GM23338 (cell line): ENCODE measurements at regions not wholly inside any gene's neighbourhood (a gene's known extent, or its start where the extent isn't known, plus 50 kb on each side); places are given as distances from the start of the nearest gene placed in this dataset.

Source experiments
- ATAC-seq: fragments of 200-7000 bp; cut with Tn5 transposase; 3 replicates; pipeline ENCODE4 v1.9.1; 2020
- DNase-seq: peaks from one replicate; pipeline ENCODE4 v3.0.0-alpha.2; 2015; ENCODE audit warnings: low spot score
- H2AFZ ChIP-seq: fragments of 200-600 bp; sonication (generic); 2 replicates; pipeline ENCODE4 v1.8.0; 2016; ENCODE audit warnings: antibody characterized with exemption, mild to moderate bottlenecking, moderate library complexity
- H3F3A ChIP-seq: fragments of 200-600 bp; sonication (generic); replicated peaks from 2 replicates; pipeline ENCODE4 v1.8.0; 2017; ENCODE audit warnings: antibody characterized with exemption, mixed run types, low read depth
- H3K27ac ChIP-seq: fragments of 200-600 bp; sonication (generic); 2 replicates; pipeline ENCODE4 v1.6.1; 2016; ENCODE audit warnings: low read depth
- H3K27me3 ChIP-seq: fragments of 200-600 bp; sonication (generic); 2 replicates; pipeline ENCODE4 v1.8.0; 2016; ENCODE audit warnings: mild to moderate bottlenecking, mixed run types, moderate library complexity; ENCODE audit not compliant: insufficient read depth
- H3K36me3 ChIP-seq: fragments of 200-600 bp; sonication (generic); 2 replicates; pipeline ENCODE4 v1.8.0; 2016; ENCODE audit warnings: mild to moderate bottlenecking; ENCODE audit not compliant: insufficient read depth
- H3K4me1 ChIP-seq: fragments of 200-600 bp; sonication (generic); 2 replicates; pipeline ENCODE4 v1.8.0; 2016; ENCODE audit warnings: mild to moderate bottlenecking, moderate library complexity; ENCODE audit not compliant: insufficient read depth
- H3K4me2 ChIP-seq: fragments of 200-600 bp; sonication (generic); 2 replicates; pipeline ENCODE4 v1.7.1; 2017; ENCODE audit warnings: mixed run types
- H3K4me3 ChIP-seq: fragments of 200-600 bp; sonication (generic); 2 replicates; pipeline ENCODE4 v1.6.1; 2016; ENCODE audit warnings: mixed run types
- H3K79me2 ChIP-seq: fragments of 200-600 bp; sonication (generic); replicated peaks from 2 replicates; pipeline ENCODE4 v1.8.0; 2017; ENCODE audit warnings: mild to moderate bottlenecking; ENCODE audit not compliant: insufficient read depth
- H3K9me2 ChIP-seq: fragments of 200-600 bp; sonication (generic); 2 replicates; pipeline ENCODE4 v1.8.0; 2017; ENCODE audit not compliant: insufficient read depth
- H4K20me1 ChIP-seq: fragments of 200-600 bp; sonication (generic); replicated peaks from 2 replicates; pipeline ENCODE4 v1.8.0; 2017; ENCODE audit warnings: mild to moderate bottlenecking; ENCODE audit not compliant: insufficient read depth
- H3K27ac Mint-ChIP-seq: 2 replicates; pipeline ENCODE4 v1.8.0; 2020; ENCODE audit warnings: inconsistent platforms, mild to moderate bottlenecking, moderate library complexity, mixed read lengths
- H3K27me3 Mint-ChIP-seq: 3 replicates; pipeline ENCODE4 v1.8.0; 2022; ENCODE audit warnings: low read depth, mild to moderate bottlenecking, moderate library complexity, mixed read lengths, inconsistent platforms; ENCODE audit not compliant: insufficient read depth, poor library complexity
- H3K36me3 Mint-ChIP-seq: 3 replicates; pipeline ENCODE4 v1.8.0; 2021; ENCODE audit warnings: low read depth, mild to moderate bottlenecking, inconsistent platforms, moderate library complexity, mixed read lengths
- H3K4me1 Mint-ChIP-seq: 3 replicates; pipeline ENCODE4 v1.8.0; 2020; ENCODE audit warnings: mild to moderate bottlenecking, inconsistent platforms, mixed read lengths
- H3K4me3 Mint-ChIP-seq: 3 replicates; pipeline ENCODE4 v1.8.0; 2021; ENCODE audit warnings: moderate library complexity, mild to moderate bottlenecking, inconsistent platforms, mixed read lengths
- H3K9me3 Mint-ChIP-seq: 3 replicates; pipeline ENCODE4 v1.8.0; 2020; ENCODE audit warnings: moderate library complexity, mild to moderate bottlenecking, inconsistent platforms, mixed read lengths
- CREB1 ChIP-seq: fragments of 250-450 bp; sonication (Bioruptor Pico); IDR thresholded peaks from 2 replicates; pipeline ENCODE4 v1.5.0; 2020; ENCODE audit warnings: low read depth, mild to moderate bottlenecking, moderate library complexity
- EZH2 ChIP-seq: fragments of 200-600 bp; sonication (generic); IDR thresholded peaks from one replicate; pipeline ENCODE4 v1.8.0; 2017; ENCODE audit warnings: antibody characterized with exemption, mild to moderate bottlenecking, low read depth; ENCODE audit not compliant: unreplicated experiment
- EZH2phosphoT487 ChIP-seq: fragments of 200-600 bp; sonication (generic); IDR thresholded peaks from one replicate; pipeline ENCODE4 v1.8.1; 2018; ENCODE audit warnings: antibody characterized with exemption; ENCODE audit not compliant: unreplicated experiment
- JUNB ChIP-seq: IDR thresholded peaks from one replicate; pipeline ENCODE4 v1.6.1; 2016; ENCODE audit warnings: antibody characterized with exemption; ENCODE audit not compliant: unreplicated experiment
- NANOG ChIP-seq: IDR thresholded peaks from 2 replicates; pipeline ENCODE4 v1.6.1; 2016; ENCODE audit warnings: antibody characterized with exemption, borderline replicate concordance
- POLR2AphosphoS5 ChIP-seq: IDR thresholded peaks from 2 replicates; pipeline ENCODE4 v1.6.1; 2016; ENCODE audit warnings: antibody characterized with exemption, low read depth
- STAT1 ChIP-seq: IDR thresholded peaks from one replicate; pipeline ENCODE4 v1.6.1; 2016; ENCODE audit warnings: antibody characterized with exemption; ENCODE audit not compliant: unreplicated experiment
- ZNF114 ChIP-seq: fragments of 250-450 bp; sonication (Bioruptor Pico); IDR thresholded peaks from 2 replicates; pipeline ENCODE4 v1.5.0; 2020; ENCODE audit warnings: mild to moderate bottlenecking, moderate library complexity
- ZNF331 ChIP-seq: fragments of 250-450 bp; sonication (Bioruptor Pico); IDR thresholded peaks from 2 replicates; pipeline ENCODE4 v1.5.0; 2020; ENCODE audit warnings: low read depth, mild to moderate bottlenecking, moderate library complexity
- TF ChIP-seq, protein P1 (sequence below): IDR thresholded peaks from one replicate; pipeline ENCODE4 v1.6.1; 2018; ENCODE audit warnings: antibody characterized with exemption; ENCODE audit not compliant: unreplicated experiment
- TF ChIP-seq, protein P2 (sequence below): fragments of 250-450 bp; sonication (Bioruptor Pico); IDR thresholded peaks from 2 replicates; pipeline ENCODE4 v1.5.0; 2020; ENCODE audit warnings: mild to moderate bottlenecking, moderate library complexity
- TF ChIP-seq, protein P3 (sequence below), 2 experiments: fragments of 200-600 bp in 1 of 2; sonication (generic) in 1 of 2; conservative IDR thresholded peaks; 2 replicates each; pipeline versions ENCODE4 v1.5.1 to v1.6.1; 2016 to 2017; ENCODE audit warnings: antibody characterized with exemption in 2 of 2, low read depth in 2 of 2, mild to moderate bottlenecking in 2 of 2, moderate library complexity in 1 of 2
- TF ChIP-seq, protein P4 (sequence below): IDR thresholded peaks from 2 replicates; pipeline ENCODE4 v1.6.1; 2016; ENCODE audit warnings: antibody characterized with exemption

DNA sequence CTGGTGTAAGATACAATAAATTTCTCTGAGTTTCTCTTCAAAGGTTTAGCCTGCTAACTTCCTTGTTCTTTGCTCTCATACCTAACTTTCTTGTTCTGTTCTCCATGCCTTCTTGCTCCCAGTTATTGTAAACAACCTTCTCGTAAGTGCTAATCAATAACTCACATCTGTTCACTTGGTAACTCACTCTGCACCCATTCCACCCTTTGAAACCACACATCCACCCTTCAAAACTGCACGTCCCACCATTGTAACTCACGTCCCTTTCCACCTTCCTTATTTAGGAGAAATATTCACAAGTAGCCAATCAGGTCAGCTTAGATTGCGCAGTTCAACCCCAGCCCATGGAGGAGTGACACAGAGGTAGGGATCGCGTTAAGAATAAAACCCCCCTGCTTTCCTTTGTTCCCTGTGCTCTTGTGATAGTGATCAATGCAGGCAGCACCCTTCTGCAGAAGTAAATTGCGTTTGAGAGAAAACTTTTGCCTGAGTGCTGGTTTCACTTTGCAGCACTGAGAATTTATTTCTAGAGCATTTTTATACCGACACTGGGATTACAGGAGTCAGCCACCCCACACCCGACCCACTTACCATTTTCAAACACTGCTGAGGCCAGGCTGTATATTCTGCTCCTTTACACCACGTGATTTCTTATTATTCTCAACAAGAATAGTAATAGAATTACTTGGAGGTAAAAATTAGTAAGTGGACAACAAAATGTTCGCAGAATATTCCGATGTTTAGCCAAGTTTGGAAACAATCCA, 789.2 kb upstream of the RGS18 start:
- Mint-ChIP-seq H3K4me1 (peaks cover 16% of the 10 kb centered on the region), H3K36me3 (0 out of 3 replicates have a peak, but pooled peaks cover 3% of the 10 kb centered on the region), H3K27me3 (no peaks in the 10 kb centered on the region), H3K27ac (peak overlapping the region; percentile 11; the same call in 1 of the 2 replicates), H3K9me3 (peaks cover 1% of the 10 kb centered on the region; the same call in 1 of the 3 replicates), H3K4me3 (no peak overlapping the region)
- no peaks in the 10 kb centered on the region for H3F3A ChIP-seq
- H3K27ac ChIP-seq, result no peak overlapping the region
- no peaks in the 10 kb centered on the region for H3K79me2 ChIP-seq
- H3K4me3 ChIP-seq, result no peak overlapping the region
- H3K9me2 ChIP-seq, result no peaks in the 10 kb centered on the region
- H3K4me2 ChIP-seq, result peak overlapping the region; percentile 49
- peak; percentile 39; the same call in 2 of the 3 replicates for ATAC-seq
- DNase-seq, result no peak
- TF ChIP-seq JUNB, result no peak
- TF ChIP-seq, protein P1, sequence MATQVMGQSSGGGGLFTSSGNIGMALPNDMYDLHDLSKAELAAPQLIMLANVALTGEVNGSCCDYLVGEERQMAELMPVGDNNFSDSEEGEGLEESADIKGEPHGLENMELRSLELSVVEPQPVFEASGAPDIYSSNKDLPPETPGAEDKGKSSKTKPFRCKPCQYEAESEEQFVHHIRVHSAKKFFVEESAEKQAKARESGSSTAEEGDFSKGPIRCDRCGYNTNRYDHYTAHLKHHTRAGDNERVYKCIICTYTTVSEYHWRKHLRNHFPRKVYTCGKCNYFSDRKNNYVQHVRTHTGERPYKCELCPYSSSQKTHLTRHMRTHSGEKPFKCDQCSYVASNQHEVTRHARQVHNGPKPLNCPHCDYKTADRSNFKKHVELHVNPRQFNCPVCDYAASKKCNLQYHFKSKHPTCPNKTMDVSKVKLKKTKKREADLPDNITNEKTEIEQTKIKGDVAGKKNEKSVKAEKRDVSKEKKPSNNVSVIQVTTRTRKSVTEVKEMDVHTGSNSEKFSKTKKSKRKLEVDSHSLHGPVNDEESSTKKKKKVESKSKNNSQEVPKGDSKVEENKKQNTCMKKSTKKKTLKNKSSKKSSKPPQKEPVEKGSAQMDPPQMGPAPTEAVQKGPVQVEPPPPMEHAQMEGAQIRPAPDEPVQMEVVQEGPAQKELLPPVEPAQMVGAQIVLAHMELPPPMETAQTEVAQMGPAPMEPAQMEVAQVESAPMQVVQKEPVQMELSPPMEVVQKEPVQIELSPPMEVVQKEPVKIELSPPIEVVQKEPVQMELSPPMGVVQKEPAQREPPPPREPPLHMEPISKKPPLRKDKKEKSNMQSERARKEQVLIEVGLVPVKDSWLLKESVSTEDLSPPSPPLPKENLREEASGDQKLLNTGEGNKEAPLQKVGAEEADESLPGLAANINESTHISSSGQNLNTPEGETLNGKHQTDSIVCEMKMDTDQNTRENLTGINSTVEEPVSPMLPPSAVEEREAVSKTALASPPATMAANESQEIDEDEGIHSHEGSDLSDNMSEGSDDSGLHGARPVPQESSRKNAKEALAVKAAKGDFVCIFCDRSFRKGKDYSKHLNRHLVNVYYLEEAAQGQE, result no peak
- no peak for TF ChIP-seq EZH2phosphoT487
- no peak for TF ChIP-seq NANOG
- TF ChIP-seq STAT1, result no peak
- TF ChIP-seq, protein P2, sequence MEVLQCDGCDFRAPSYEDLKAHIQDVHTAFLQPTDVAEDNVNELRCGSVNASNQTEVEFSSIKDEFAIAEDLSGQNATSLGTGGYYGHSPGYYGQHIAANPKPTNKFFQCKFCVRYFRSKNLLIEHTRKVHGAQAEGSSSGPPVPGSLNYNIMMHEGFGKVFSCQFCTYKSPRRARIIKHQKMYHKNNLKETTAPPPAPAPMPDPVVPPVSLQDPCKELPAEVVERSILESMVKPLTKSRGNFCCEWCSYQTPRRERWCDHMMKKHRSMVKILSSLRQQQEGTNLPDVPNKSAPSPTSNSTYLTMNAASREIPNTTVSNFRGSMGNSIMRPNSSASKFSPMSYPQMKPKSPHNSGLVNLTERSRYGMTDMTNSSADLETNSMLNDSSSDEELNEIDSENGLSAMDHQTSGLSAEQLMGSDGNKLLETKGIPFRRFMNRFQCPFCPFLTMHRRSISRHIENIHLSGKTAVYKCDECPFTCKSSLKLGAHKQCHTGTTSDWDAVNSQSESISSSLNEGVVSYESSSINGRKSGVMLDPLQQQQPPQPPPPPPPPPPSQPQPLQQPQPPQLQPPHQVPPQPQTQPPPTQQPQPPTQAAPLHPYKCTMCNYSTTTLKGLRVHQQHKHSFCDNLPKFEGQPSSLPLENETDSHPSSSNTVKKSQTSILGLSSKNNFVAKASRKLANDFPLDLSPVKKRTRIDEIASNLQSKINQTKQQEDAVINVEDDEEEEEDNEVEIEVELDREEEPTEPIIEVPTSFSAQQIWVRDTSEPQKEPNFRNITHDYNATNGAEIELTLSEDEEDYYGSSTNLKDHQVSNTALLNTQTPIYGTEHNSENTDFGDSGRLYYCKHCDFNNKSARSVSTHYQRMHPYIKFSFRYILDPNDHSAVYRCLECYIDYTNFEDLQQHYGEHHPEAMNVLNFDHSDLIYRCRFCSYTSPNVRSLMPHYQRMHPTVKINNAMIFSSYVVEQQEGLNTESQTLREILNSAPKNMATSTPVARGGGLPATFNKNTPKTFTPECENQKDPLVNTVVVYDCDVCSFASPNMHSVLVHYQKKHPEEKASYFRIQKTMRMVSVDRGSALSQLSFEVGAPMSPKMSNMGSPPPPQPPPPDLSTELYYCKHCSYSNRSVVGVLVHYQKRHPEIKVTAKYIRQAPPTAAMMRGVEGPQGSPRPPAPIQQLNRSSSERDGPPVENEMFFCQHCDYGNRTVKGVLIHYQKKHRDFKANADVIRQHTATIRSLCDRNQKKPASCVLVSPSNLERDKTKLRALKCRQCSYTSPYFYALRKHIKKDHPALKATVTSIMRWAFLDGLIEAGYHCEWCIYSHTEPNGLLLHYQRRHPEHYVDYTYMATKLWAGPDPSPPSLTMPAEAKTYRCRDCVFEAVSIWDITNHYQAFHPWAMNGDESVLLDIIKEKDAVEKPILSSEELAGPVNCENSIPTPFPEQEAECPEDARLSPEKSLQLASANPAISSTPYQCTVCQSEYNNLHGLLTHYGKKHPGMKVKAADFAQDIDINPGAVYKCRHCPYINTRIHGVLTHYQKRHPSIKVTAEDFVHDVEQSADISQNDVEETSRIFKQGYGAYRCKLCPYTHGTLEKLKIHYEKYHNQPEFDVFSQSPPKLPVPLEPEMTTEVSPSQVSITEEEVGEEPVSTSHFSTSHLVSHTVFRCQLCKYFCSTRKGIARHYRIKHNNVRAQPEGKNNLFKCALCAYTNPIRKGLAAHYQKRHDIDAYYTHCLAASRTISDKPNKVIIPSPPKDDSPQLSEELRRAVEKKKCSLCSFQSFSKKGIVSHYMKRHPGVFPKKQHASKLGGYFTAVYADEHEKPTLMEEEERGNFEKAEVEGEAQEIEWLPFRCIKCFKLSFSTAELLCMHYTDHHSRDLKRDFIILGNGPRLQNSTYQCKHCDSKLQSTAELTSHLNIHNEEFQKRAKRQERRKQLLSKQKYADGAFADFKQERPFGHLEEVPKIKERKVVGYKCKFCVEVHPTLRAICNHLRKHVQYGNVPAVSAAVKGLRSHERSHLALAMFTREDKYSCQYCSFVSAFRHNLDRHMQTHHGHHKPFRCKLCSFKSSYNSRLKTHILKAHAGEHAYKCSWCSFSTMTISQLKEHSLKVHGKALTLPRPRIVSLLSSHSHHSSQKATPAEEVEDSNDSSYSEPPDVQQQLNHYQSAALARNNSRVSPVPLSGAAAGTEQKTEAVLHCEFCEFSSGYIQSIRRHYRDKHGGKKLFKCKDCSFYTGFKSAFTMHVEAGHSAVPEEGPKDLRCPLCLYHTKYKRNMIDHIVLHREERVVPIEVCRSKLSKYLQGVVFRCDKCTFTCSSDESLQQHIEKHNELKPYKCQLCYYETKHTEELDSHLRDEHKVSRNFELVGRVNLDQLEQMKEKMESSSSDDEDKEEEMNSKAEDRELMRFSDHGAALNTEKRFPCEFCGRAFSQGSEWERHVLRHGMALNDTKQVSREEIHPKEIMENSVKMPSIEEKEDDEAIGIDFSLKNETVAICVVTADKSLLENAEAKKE (CRISPR knock-in tag), result no peak
- no peak for TF ChIP-seq EZH2
- TF ChIP-seq CREB1 (CRISPR knock-in tag), result no peak
- TF ChIP-seq ZNF331 (CRISPR knock-in tag), result no peak
- TF ChIP-seq, protein P3, sequence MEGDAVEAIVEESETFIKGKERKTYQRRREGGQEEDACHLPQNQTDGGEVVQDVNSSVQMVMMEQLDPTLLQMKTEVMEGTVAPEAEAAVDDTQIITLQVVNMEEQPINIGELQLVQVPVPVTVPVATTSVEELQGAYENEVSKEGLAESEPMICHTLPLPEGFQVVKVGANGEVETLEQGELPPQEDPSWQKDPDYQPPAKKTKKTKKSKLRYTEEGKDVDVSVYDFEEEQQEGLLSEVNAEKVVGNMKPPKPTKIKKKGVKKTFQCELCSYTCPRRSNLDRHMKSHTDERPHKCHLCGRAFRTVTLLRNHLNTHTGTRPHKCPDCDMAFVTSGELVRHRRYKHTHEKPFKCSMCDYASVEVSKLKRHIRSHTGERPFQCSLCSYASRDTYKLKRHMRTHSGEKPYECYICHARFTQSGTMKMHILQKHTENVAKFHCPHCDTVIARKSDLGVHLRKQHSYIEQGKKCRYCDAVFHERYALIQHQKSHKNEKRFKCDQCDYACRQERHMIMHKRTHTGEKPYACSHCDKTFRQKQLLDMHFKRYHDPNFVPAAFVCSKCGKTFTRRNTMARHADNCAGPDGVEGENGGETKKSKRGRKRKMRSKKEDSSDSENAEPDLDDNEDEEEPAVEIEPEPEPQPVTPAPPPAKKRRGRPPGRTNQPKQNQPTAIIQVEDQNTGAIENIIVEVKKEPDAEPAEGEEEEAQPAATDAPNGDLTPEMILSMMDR (conservative IDR thresholded peaks at IDR 0.05; ENCODE audit: low read depth in 2 of 2), result no peak
- TF ChIP-seq ZNF114, result no peak
- TF ChIP-seq, protein P4, sequence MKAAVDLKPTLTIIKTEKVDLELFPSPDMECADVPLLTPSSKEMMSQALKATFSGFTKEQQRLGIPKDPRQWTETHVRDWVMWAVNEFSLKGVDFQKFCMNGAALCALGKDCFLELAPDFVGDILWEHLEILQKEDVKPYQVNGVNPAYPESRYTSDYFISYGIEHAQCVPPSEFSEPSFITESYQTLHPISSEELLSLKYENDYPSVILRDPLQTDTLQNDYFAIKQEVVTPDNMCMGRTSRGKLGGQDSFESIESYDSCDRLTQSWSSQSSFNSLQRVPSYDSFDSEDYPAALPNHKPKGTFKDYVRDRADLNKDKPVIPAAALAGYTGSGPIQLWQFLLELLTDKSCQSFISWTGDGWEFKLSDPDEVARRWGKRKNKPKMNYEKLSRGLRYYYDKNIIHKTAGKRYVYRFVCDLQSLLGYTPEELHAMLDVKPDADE, result no peak
- no peak for TF ChIP-seq POLR2AphosphoS5
- no peaks in the 10 kb centered on the region for H4K20me1 ChIP-seq
- H3K4me1 ChIP-seq, result peaks cover 20% of the 10 kb centered on the region
- peak overlapping the region; percentile 89 for H2AFZ ChIP-seq
- no peaks in the 10 kb centered on the region for H3K27me3 ChIP-seq
- H3K36me3 ChIP-seq, result no peaks in the 10 kb centered on the region
